ENCODE measurements at regions not wholly inside any gene's neighbourhood (a gene's known extent, or its start where the extent isn't known, plus 50 kb on each side); places are given as distances from the start of the nearest gene placed in this dataset.

DNA sequence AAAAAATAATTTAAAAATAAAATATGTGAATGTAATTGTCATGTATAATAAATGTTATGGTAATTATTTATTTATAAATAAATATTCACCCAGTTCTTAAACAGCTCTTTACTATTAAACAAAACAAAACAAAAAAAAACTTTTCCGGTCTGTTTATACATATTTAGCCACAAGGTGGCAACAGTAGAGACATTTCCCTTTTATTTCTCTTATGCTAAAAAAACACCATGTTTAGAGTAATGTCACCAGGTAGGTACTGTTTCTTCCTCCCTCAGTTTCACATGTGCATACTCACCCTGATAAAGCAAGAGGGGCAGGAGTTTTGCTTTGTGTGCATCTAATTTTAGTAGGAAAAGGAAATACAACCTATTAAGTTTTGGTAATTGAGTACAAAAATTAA is 610.4 kb upstream of the IMPG1 start:
- in situ Hi-C loops (cut with HindIII; ENCODE audit: low pct_unique_long_range_greater_than_20kb, low sequenced_read_pairs) (no loop called here), intact Hi-C loops (cut with micrococcal nuclease; ENCODE audit: unreplicated experiment) (no loop called here)
- ChIA-PET CTCF (interaction anchor here (0.6 to 0.7 kb wide), 5 partner anchors 32 to 773 kb away, joined by 3 to 5 read pairs (median 3); no protein-coding TSS in a partner anchor), POLR2A (interaction anchor here (0.6 kb wide), 1 partner anchor 781 kb away, joined by 3 read pairs; no protein-coding TSS in a partner anchor)
- Histone ChIP-seq H3K27ac (ENCODE audit: low read length) (no peak overlapping the region; the same call in 1 of the 2 replicates), H3K4me1 (ENCODE audit: control insufficient read depth, insufficient read depth, low read length) (no peaks in the 10 kb centered on the region; the same call in 1 of the 2 replicates), H3K27me3 (ENCODE audit: control insufficient read depth, insufficient read depth, low read length) (no peaks in the 10 kb centered on the region), H3K9me3 (ENCODE audit: control insufficient read depth, insufficient read depth, low read depth, low read length) (no peaks in the 10 kb centered on the region), H3K36me3 (ENCODE audit: control insufficient read depth, insufficient read depth, low read length) (no peaks in the 10 kb centered on the region), H3K4me3 (ENCODE audit: low read depth in 2 of 2, low read length in 2 of 2) (no peak overlapping the region)
- no TSS peak for BruUV-seq (replicated peaks)
- TF ChIP-seq, protein P1, sequence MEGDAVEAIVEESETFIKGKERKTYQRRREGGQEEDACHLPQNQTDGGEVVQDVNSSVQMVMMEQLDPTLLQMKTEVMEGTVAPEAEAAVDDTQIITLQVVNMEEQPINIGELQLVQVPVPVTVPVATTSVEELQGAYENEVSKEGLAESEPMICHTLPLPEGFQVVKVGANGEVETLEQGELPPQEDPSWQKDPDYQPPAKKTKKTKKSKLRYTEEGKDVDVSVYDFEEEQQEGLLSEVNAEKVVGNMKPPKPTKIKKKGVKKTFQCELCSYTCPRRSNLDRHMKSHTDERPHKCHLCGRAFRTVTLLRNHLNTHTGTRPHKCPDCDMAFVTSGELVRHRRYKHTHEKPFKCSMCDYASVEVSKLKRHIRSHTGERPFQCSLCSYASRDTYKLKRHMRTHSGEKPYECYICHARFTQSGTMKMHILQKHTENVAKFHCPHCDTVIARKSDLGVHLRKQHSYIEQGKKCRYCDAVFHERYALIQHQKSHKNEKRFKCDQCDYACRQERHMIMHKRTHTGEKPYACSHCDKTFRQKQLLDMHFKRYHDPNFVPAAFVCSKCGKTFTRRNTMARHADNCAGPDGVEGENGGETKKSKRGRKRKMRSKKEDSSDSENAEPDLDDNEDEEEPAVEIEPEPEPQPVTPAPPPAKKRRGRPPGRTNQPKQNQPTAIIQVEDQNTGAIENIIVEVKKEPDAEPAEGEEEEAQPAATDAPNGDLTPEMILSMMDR (IDR thresholded peaks at IDR 0.05) = peak; percentile 50; the same call in 1 of the 2 replicates
- no peak for TF ChIP-seq POLR2AphosphoS5 (IDR thresholded peaks at IDR 0.05; ENCODE audit: low read depth, low read length)
- DNase-seq (ENCODE audit: low read depth, low spot score) (no peak), ATAC-seq (no peak)

DNA sequence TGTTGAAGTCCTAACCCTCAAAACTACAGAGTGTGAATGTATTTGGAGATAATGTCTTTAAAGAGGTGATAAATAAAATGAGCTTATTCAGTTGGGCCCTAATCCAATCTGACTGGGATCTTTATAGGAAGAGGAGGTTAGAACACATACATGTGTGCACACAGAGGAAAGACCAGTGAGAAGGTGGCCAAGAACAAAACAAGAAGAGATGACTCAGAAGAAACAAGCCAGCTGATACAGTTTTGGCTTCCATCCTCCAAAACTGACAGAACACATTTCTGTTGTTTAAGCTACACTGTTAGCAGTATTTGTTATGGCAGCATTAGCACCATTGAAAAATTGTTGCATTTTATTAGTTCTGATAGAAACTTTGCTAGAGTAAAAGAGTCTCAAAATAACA is 609.3 kb upstream of the IMPG1 start:
- ATAC-seq = no peak
- ChIA-PET POLR2A (no interaction called here), CTCF (no interaction called here)
- Histone ChIP-seq H3K4me3 (ENCODE audit: low read depth in 2 of 2, low read length in 2 of 2) (no peak overlapping the region), H3K4me1 (ENCODE audit: control insufficient read depth, insufficient read depth, low read length) (no peaks in the 10 kb centered on the region; the same call in 1 of the 2 replicates), H3K27me3 (ENCODE audit: control insufficient read depth, insufficient read depth, low read length) (no peaks in the 10 kb centered on the region), H3K36me3 (ENCODE audit: control insufficient read depth, insufficient read depth, low read length) (no peaks in the 10 kb centered on the region), H3K27ac (ENCODE audit: low read length) (peak overlapping the region; percentile 63; the same call in 1 of the 2 replicates), H3K9me3 (ENCODE audit: control insufficient read depth, insufficient read depth, low read depth, low read length) (no peaks in the 10 kb centered on the region)
- DNase-seq (ENCODE audit: low read depth, low spot score) = no peak
- TF ChIP-seq, protein P2, sequence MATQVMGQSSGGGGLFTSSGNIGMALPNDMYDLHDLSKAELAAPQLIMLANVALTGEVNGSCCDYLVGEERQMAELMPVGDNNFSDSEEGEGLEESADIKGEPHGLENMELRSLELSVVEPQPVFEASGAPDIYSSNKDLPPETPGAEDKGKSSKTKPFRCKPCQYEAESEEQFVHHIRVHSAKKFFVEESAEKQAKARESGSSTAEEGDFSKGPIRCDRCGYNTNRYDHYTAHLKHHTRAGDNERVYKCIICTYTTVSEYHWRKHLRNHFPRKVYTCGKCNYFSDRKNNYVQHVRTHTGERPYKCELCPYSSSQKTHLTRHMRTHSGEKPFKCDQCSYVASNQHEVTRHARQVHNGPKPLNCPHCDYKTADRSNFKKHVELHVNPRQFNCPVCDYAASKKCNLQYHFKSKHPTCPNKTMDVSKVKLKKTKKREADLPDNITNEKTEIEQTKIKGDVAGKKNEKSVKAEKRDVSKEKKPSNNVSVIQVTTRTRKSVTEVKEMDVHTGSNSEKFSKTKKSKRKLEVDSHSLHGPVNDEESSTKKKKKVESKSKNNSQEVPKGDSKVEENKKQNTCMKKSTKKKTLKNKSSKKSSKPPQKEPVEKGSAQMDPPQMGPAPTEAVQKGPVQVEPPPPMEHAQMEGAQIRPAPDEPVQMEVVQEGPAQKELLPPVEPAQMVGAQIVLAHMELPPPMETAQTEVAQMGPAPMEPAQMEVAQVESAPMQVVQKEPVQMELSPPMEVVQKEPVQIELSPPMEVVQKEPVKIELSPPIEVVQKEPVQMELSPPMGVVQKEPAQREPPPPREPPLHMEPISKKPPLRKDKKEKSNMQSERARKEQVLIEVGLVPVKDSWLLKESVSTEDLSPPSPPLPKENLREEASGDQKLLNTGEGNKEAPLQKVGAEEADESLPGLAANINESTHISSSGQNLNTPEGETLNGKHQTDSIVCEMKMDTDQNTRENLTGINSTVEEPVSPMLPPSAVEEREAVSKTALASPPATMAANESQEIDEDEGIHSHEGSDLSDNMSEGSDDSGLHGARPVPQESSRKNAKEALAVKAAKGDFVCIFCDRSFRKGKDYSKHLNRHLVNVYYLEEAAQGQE (IDR thresholded peaks at IDR 0.05; ENCODE audit: insufficient read depth in 1 of 2, low read depth in 2 of 2, low read length in 1 of 2) = no peak
- TF ChIP-seq POLR2AphosphoS5 (IDR thresholded peaks at IDR 0.05; ENCODE audit: low read depth, low read length) = no peak
- intact Hi-C loops (cut with micrococcal nuclease; ENCODE audit: unreplicated experiment) (no loop called here), in situ Hi-C loops (cut with HindIII; ENCODE audit: low pct_unique_long_range_greater_than_20kb, low sequenced_read_pairs) (no loop called here)
- BruUV-seq (replicated peaks) = no TSS peak

DNA sequence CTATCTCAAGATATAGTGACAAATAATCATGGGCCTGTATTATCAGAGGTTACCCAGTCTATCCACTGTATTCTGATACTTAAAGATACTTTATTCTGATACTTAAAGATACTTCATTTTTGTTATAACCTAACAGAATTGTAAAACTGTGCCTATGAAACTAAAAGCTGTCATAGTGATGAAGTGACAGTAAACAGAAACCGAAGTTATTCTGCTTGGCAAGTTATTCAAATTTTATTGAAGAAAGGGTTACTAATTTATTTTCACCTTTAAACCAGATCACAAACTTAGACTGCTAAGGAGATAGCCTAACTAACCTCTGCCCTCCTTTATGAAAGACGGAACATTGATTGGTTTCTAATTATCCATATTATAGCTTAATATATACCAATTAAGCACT is 604.6 kb upstream of the IMPG1 start:
- Histone ChIP-seq H3K4me3 (ENCODE audit: low read depth in 2 of 2, low read length in 2 of 2) (no peak overlapping the region), H3K27ac (ENCODE audit: low read length) (no peak overlapping the region), H3K4me1 (ENCODE audit: control insufficient read depth, insufficient read depth, low read length) (no peaks in the 10 kb centered on the region), H3K9me3 (ENCODE audit: control insufficient read depth, insufficient read depth, low read depth, low read length) (no peaks in the 10 kb centered on the region), H3K27me3 (ENCODE audit: control insufficient read depth, insufficient read depth, low read length) (no peaks in the 10 kb centered on the region), H3K36me3 (ENCODE audit: control insufficient read depth, insufficient read depth, low read length) (no peaks in the 10 kb centered on the region)
- intact Hi-C loops (cut with micrococcal nuclease; ENCODE audit: unreplicated experiment) = no loop called here
- ATAC-seq (no peak), DNase-seq (ENCODE audit: low read depth, low spot score) (no peak)
- BruUV-seq (replicated peaks) = no TSS peak
- CTCF ChIA-PET = no interaction called here
- TF ChIP-seq, protein P1 (IDR thresholded peaks at IDR 0.05) = no peak
- TF ChIP-seq SIN3A (IDR thresholded peaks at IDR 0.05; ENCODE audit: borderline replicate concordance, insufficient read depth, low read depth, low read length) = no peak
- TF ChIP-seq POLR2AphosphoS5 (IDR thresholded peaks at IDR 0.05; ENCODE audit: low read depth, low read length) = no peak
- no peak for TF ChIP-seq TCF7L2 (IDR thresholded peaks at IDR 0.05; ENCODE audit: low read depth, low read length)
- TF ChIP-seq, protein P2 (IDR thresholded peaks at IDR 0.05; ENCODE audit: insufficient read depth in 1 of 2, low read depth in 2 of 2, low read length in 1 of 2) = no peak
- POLR2A ChIA-PET = no interaction called here
- in situ Hi-C loops (cut with HindIII; ENCODE audit: low pct_unique_long_range_greater_than_20kb, low sequenced_read_pairs) = no loop called here

Data from Panc1 (cell line).